ENCODE measurements at regions not wholly inside any gene's neighbourhood (a gene's known extent, or its start where the extent isn't known, plus 50 kb on each side); places are given as distances from the start of the nearest gene placed in this dataset.

DNA sequence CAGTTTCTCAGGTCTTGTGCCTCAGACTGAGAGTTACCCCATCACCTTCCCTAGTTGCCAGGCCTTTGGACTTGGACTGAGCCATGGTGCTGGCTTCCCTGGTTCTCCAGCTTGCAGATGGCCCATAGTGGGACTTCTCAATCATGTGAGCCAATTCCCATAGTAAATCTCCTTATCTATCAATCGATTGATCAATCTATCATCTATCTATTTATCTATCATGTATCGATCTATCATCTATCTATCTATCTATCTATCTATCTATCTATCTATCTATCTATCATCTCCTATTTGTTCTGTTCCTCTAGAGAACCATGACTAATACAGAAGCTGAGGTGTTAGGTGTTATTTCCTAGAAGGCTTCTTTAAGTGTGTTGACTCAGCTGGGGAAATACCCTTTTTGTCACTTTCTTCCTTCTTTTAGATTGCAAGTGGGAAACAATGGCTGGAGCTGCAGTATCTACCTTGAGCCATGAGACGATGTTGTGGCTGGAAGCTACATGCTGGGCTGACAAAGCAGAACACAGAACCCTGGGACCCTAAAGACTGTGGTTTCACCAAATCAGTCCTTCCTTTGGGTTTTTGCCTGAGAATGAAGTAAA is 234.7 kb upstream of the GLI3 start:
- TF ChIP-seq, protein P1, sequence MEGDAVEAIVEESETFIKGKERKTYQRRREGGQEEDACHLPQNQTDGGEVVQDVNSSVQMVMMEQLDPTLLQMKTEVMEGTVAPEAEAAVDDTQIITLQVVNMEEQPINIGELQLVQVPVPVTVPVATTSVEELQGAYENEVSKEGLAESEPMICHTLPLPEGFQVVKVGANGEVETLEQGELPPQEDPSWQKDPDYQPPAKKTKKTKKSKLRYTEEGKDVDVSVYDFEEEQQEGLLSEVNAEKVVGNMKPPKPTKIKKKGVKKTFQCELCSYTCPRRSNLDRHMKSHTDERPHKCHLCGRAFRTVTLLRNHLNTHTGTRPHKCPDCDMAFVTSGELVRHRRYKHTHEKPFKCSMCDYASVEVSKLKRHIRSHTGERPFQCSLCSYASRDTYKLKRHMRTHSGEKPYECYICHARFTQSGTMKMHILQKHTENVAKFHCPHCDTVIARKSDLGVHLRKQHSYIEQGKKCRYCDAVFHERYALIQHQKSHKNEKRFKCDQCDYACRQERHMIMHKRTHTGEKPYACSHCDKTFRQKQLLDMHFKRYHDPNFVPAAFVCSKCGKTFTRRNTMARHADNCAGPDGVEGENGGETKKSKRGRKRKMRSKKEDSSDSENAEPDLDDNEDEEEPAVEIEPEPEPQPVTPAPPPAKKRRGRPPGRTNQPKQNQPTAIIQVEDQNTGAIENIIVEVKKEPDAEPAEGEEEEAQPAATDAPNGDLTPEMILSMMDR (IDR thresholded peaks at IDR 0.05; ENCODE audit: low read length, missing control alignments) = no peak
- no peak for DNase-seq (ENCODE audit: low read depth)
- no peak overlapping the region for H3K4me3 ChIP-seq (replicated peaks; ENCODE audit: low read depth, low read length)

DNA sequence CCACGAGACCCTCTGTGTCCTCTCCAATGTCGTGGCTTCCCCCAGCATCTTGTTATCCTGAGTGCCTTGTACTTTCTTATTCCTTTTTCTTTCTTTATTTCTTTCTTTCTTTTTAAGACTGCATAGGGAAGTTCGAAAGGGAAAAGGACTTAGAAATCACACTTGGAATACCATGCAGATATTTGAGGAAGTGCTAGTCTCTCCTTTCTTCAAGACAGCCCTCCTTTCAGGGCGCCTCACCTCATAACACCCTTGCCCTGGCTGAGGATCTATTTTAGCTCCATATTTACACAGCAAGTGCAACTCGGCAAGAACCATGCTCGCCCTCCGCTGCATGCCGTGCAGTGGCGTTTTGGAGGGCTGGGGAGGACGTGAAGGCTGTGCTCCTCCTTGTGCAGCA is 232.3 kb upstream of the GLI3 start:
- no peak for DNase-seq (ENCODE audit: low read depth)
- no peak overlapping the region for H3K4me3 ChIP-seq (replicated peaks; ENCODE audit: low read depth, low read length)
- TF ChIP-seq, protein P1 (IDR thresholded peaks at IDR 0.05; ENCODE audit: low read length, missing control alignments) = no peak

DNA sequence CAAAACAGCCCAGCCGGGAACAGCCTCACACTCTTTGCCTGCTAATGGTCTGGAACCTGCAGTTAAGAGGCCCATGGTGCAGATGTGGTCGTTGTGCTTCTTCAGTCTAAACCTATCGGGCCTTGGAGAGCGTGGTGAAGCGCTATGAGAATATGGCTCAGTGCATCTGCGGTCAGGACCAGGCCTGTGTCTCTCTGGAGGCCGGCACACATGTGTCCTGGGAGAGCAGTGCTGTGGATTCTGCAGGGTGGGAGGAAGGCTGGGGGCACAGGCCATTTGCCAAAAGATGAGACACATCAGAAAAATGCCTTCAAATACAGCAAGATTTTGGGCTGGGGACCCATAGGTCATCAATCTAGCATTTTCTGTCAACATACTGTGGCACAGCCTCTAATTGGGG is 231.5 kb upstream of the GLI3 start:
- TF ChIP-seq, protein P1 (IDR thresholded peaks at IDR 0.05; ENCODE audit: low read length, missing control alignments) = no peak
- H3K4me3 ChIP-seq (replicated peaks; ENCODE audit: low read depth, low read length) = no peak overlapping the region
- DNase-seq (ENCODE audit: low read depth) = no peak

DNA sequence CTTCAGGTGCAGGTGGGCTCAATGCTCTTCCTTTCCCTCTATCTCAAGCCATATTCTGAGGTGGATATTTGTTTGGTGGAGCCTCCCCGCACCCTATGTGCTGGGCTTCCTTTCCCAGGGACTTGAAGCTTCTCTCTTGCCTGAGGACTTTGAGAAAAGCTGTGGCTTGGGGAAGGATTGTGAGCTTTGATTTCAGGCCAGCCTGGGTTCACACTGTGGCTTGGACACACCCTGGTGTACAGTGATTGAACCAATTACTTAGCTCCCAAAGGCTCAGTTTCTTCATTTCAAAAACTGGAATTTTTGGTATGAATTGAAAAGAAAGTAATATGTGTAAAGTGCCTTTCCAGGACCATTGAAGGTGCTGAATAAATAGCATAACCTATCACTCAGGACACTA is 224.5 kb upstream of the GLI3 start:
- TF ChIP-seq, protein P1 (IDR thresholded peaks at IDR 0.05; ENCODE audit: low read length, missing control alignments) = no peak
- H3K4me3 ChIP-seq (replicated peaks; ENCODE audit: low read depth, low read length) = no peak overlapping the region
- no peak for DNase-seq (ENCODE audit: low read depth)

DNA sequence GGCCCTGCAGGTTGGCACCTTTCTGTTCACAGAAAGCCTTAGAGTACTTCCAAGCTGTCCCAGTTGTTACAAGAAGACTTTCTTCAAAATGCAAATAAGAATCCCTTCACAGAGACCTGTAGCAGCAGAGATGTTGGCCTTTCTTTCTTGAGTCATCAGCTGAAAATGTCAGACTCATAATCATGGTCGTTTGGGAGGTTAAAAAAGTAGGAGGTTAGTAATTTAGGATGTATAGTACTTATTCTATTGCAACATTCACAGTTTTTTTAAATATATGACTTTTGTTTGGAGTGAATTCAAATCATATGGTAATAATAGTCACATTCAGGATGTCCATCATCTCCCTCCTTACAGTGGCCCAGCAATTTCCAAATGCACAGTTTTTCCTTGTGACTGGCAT is 223.9 kb upstream of the GLI3 start:
- TF ChIP-seq, protein P1 (IDR thresholded peaks at IDR 0.05; ENCODE audit: low read length, missing control alignments) = no peak
- DNase-seq (ENCODE audit: low read depth) = no peak
- H3K4me3 ChIP-seq (replicated peaks; ENCODE audit: low read depth, low read length) = no peak overlapping the region

DNA sequence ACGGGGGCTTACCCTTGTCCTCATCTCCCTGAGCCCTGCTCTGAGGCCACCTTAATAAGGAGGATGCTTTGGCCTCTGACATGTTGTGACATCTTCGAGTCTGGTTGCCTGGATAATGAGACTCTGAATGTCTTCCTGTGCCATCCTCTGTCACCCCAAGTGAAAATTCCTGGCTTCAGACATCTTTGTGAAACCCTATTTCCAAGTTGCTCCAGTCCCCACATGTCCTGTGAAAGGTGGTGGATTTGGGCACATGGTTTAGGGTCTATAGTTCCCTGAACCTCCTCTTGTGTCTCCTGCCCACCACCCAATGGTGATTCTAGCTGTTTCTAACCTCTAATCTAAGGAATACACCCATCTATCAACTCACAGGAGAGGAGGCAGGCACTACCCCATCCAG is 223.1 kb upstream of the GLI3 start:
- DNase-seq (ENCODE audit: low read depth) = no peak
- H3K4me3 ChIP-seq (replicated peaks; ENCODE audit: low read depth, low read length) = no peak overlapping the region
- TF ChIP-seq, protein P1 (IDR thresholded peaks at IDR 0.05; ENCODE audit: low read length, missing control alignments) = no peak

DNA sequence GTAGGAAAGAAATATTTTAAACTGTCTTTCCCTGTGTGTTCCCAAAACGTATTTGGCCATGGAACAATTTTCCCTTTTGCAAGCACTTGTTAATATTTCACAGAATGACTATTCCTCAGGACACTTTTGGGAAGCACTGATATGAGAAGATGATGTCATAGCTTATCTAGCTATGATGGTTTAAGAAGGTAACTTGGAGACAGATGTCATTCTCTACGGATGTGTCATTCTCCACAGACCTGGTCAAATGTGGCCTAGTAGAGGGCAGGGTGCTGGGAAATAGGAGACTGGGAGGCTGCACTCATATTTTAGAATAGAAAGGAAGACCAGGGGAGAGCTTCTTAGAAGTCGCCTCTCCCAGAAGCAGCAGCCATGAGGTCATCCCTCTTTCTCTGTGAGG is 220.7 kb upstream of the GLI3 start:
- DNase-seq (ENCODE audit: low read depth) = no peak
- no peak overlapping the region for H3K4me3 ChIP-seq (replicated peaks; ENCODE audit: low read depth, low read length)
- TF ChIP-seq, protein P1 (IDR thresholded peaks at IDR 0.05; ENCODE audit: low read length, missing control alignments) = no peak

All from fibroblast of pulmonary artery (primary cell).